Trophoblast cell (in vitro differentiated cells and primary cell): ENCODE measurements at regions not wholly inside any gene's neighbourhood (a gene's known extent, or its start where the extent isn't known, plus 50 kb on each side); places are given as distances from the start of the nearest gene placed in this dataset.
"Not testable (repeated sequence)": the region's sequence is repeated elsewhere in the genome, so short reads cannot be mapped to it uniquely, and the experiment has no call there.

Source experiments
- DNase-seq, 2 donors: peaks; one replicate each; pipeline ENCODE4 v3.0.0-alpha.2; 2016
- H2AFZ ChIP-seq: 2 replicates; pipeline ENCODE4 v1.6.1; 2013; ENCODE audit warnings: low read length, moderate library complexity, mild to moderate bottlenecking; ENCODE audit not compliant: insufficient read depth, poor library complexity
- H2AK5ac ChIP-seq: 2 replicates; pipeline ENCODE4 v1.6.1; 2013; ENCODE audit warnings: mild to moderate bottlenecking, low read length
- H2BK120ac ChIP-seq: 2 replicates; pipeline ENCODE4 v1.6.1; 2013; ENCODE audit warnings: low read length, mild to moderate bottlenecking, moderate library complexity; ENCODE audit not compliant: insufficient read depth, poor library complexity
- H2BK12ac ChIP-seq: 2 replicates; pipeline ENCODE4 v1.6.1; 2013; ENCODE audit warnings: mild to moderate bottlenecking, low read length, moderate library complexity
- H2BK5ac ChIP-seq: 2 replicates; pipeline ENCODE4 v1.6.1; 2013; ENCODE audit warnings: low read length, low read depth, moderate library complexity, mild to moderate bottlenecking; ENCODE audit not compliant: poor library complexity
- H3K14ac ChIP-seq: 2 replicates; pipeline ENCODE4 v1.6.1; 2013; ENCODE audit warnings: mild to moderate bottlenecking, low read length
- H3K18ac ChIP-seq: 2 replicates; pipeline ENCODE4 v1.6.1; 2013; ENCODE audit warnings: mild to moderate bottlenecking, low read length
- H3K23ac ChIP-seq: 2 replicates; pipeline ENCODE4 v1.6.1; 2013; ENCODE audit warnings: low read length
- H3K27ac ChIP-seq: 2 replicates; pipeline ENCODE4 v1.5.1; 2013; ENCODE audit warnings: low read depth, mild to moderate bottlenecking, inconsistent platforms, low read length, moderate library complexity
- H3K27me3 ChIP-seq: 2 replicates; pipeline ENCODE4 v1.6.1; 2013; ENCODE audit warnings: inconsistent platforms, mild to moderate bottlenecking, low read length, moderate library complexity; ENCODE audit not compliant: insufficient read depth
- H3K36me3 ChIP-seq, 2 experiments: 1 replicate in 1 of 2; 2 replicates in 1 of 2; pipeline ENCODE4 v1.6.1; 2013; ENCODE audit warnings: low read length in 2 of 2, mild to moderate bottlenecking in 2 of 2, moderate library complexity in 1 of 2; ENCODE audit not compliant: insufficient read depth in 2 of 2, control insufficient read depth in 1 of 2
- H3K4ac ChIP-seq: 2 replicates; pipeline ENCODE4 v1.6.1; 2013; ENCODE audit warnings: low read depth, mild to moderate bottlenecking, low read length, moderate library complexity
- H3K4me1 ChIP-seq, 2 experiments: 1 replicate in 1 of 2; 2 replicates in 1 of 2; pipeline ENCODE4 v1.6.1; 2013; ENCODE audit warnings: low read length in 2 of 2, mild to moderate bottlenecking in 2 of 2, moderate library complexity in 1 of 2; ENCODE audit not compliant: insufficient read depth in 2 of 2, control insufficient read depth in 1 of 2
- H3K4me2 ChIP-seq: 2 replicates; pipeline ENCODE4 v1.6.1; 2013; ENCODE audit warnings: inconsistent platforms, mild to moderate bottlenecking, low read length, moderate library complexity
- H3K4me3 ChIP-seq: 2 replicates; pipeline ENCODE4 v1.5.1; 2013; ENCODE audit warnings: mild to moderate bottlenecking, low read depth, low read length, inconsistent platforms
- H3K79me1 ChIP-seq: one replicate; pipeline ENCODE4 v1.6.1; 2013; ENCODE audit warnings: low read length
- H3K79me2 ChIP-seq: 2 replicates; pipeline ENCODE4 v1.6.1; 2013; ENCODE audit warnings: low read length, mild to moderate bottlenecking; ENCODE audit not compliant: control insufficient read depth, insufficient read depth, poor library complexity
- H3K9ac ChIP-seq: 2 replicates; pipeline ENCODE4 v1.6.1; 2013; ENCODE audit warnings: mild to moderate bottlenecking, low read length
- H3K9me3 ChIP-seq: 2 replicates; pipeline ENCODE4 v1.6.1; 2013; ENCODE audit warnings: low read depth, mild to moderate bottlenecking, control low read depth, inconsistent platforms, low read length; ENCODE audit not compliant: insufficient read depth
- H4K12ac ChIP-seq: 2 replicates; pipeline ENCODE4 v1.6.1; 2013; ENCODE audit warnings: low read depth, mild to moderate bottlenecking, low read length, moderate library complexity
- H4K8ac ChIP-seq: 2 replicates; pipeline ENCODE4 v1.6.1; 2013; ENCODE audit warnings: low read depth, mild to moderate bottlenecking, low read length, moderate library complexity
- H4K91ac ChIP-seq: one replicate; pipeline ENCODE4 v1.6.1; 2013; ENCODE audit warnings: low read depth, mild to moderate bottlenecking, low read length, moderate library complexity
- WGBS: extraction: QIAGEN DNeasy Blood & Tissue Kit; methylation state at CpG from one replicate; pipeline ENCODE4 v1.1.7; 2013; ENCODE audit warnings: missing lambda C conversion rate; ENCODE audit not compliant: insufficient read length, insufficient coverage; ENCODE audit errors: extremely low coverage; 5-methylcytosine and 5-hydroxymethylcytosine counted together

GRCh38 chrX:3837211-3837610, 123.8 kb upstream of the PRKX start:
- H3K9ac ChIP-seq, H4K12ac ChIP-seq, H4K91ac ChIP-seq, H3K18ac ChIP-seq, H2AK5ac ChIP-seq, H3K4me2 ChIP-seq, H3K79me1 ChIP-seq, H3K36me3 ChIP-seq, H3K9me3 ChIP-seq, H4K8ac ChIP-seq, H2BK5ac ChIP-seq, H3K79me2 ChIP-seq, H3K14ac ChIP-seq, DNase-seq, H3K27me3 ChIP-seq, H2BK12ac ChIP-seq, H2BK120ac ChIP-seq, H3K4ac ChIP-seq, H3K4me1 ChIP-seq, H3K23ac ChIP-seq, H3K27ac ChIP-seq, H2AFZ ChIP-seq, H3K4me3 ChIP-seq: not testable (repeated sequence)
- WGBS = no CpG with 5 or more reads among the region's 13 CpGs

- H2AK5ac ChIP-seq, H3K79me1 ChIP-seq, H3K18ac ChIP-seq, H4K12ac ChIP-seq, H3K27me3 ChIP-seq, H3K23ac ChIP-seq, H2BK5ac ChIP-seq, DNase-seq, H3K4me1 ChIP-seq, H3K4me2 ChIP-seq, H3K4me3 ChIP-seq, H2BK120ac ChIP-seq, H3K14ac ChIP-seq, H3K27ac ChIP-seq, H4K91ac ChIP-seq, H4K8ac ChIP-seq, H3K79me2 ChIP-seq, H2AFZ ChIP-seq, H3K36me3 ChIP-seq, H3K9ac ChIP-seq, H2BK12ac ChIP-seq, H3K4ac ChIP-seq, H3K9me3 ChIP-seq: not testable (repeated sequence)
- WGBS = no CpG with 5 or more reads among the region's 11 CpGs
Measured at GRCh38 chrX:3833761-3834542, 120.5 kb upstream of the PRKX start.

DNA sequence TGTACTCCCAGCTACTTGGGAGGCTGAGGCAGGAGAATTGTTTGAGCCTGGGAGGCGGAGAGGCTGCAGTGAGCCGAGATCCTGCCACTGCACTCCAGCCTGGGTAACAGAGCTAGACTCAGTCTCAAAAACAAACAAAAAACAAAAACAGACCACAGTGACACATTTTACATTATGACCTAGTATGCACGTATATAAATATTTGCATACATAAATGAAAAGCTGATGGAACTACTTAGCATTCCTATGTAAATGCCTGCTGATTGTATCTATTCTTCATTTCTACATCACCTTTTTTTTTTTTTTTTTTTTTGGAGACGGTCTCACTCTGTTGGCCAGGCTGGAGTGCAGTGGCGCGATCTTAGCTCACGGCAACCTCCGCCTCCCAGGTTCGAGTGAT, 116.6 kb upstream of the PRKX start:
- H3K79me1 ChIP-seq, H4K12ac ChIP-seq, H2BK5ac ChIP-seq, H3K9me3 ChIP-seq, H3K4ac ChIP-seq, H3K4me1 ChIP-seq, H3K4me3 ChIP-seq, H3K79me2 ChIP-seq, DNase-seq, H2AK5ac ChIP-seq, H3K18ac ChIP-seq, H3K36me3 ChIP-seq, H3K27ac ChIP-seq, H3K9ac ChIP-seq, H4K8ac ChIP-seq, H4K91ac ChIP-seq, H2BK120ac ChIP-seq, H2AFZ ChIP-seq, H3K14ac ChIP-seq, H3K4me2 ChIP-seq, H3K27me3 ChIP-seq, H3K23ac ChIP-seq, H2BK12ac ChIP-seq: not testable (repeated sequence)
- WGBS = no CpG with 5 or more reads among the region's 9 CpGs

DNA sequence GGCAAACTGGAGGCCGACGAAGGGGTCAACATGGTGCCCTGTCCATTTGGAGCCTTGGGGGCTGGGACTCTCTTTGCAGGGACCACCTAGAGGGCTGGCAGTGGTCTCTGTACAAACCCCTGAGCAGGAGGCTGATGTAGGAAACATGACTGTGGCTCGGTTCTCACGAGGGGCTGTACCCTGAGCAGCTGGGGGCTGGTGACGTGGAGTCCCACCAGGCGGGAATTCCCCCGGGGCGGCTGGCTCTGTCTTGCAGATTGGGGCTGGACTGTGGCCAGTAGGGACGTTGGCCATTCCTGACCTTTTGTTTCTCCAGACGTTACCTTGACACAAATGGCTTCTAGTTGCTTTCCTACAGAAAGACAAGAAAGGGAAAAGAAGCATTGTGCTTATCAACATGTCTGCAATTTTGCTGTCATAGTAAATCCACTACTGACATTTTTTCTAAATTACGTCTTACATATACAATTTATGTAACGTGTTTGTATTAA, 115.6 kb upstream of the PRKX start:
- H4K91ac ChIP-seq, H3K79me1 ChIP-seq, H3K4ac ChIP-seq, H4K12ac ChIP-seq, H3K9ac ChIP-seq, H3K36me3 ChIP-seq, H3K9me3 ChIP-seq, H3K18ac ChIP-seq, DNase-seq, H2BK12ac ChIP-seq, H3K27ac ChIP-seq, H2AFZ ChIP-seq, H3K23ac ChIP-seq, H2BK120ac ChIP-seq, H3K4me1 ChIP-seq, H3K4me3 ChIP-seq, H2BK5ac ChIP-seq, H2AK5ac ChIP-seq, H3K4me2 ChIP-seq, H4K8ac ChIP-seq, H3K27me3 ChIP-seq, H3K79me2 ChIP-seq, H3K14ac ChIP-seq: not testable (repeated sequence)
- WGBS = no CpG with 5 or more reads among the region's 12 CpGs
